GM12873 (cell line): ENCODE measurements at regions not wholly inside any gene's neighbourhood (a gene's known extent, or its start where the extent isn't known, plus 50 kb on each side); places are given as distances from the start of the nearest gene placed in this dataset.

ENCODE experiments used
- CTCF ChIP-seq: IDR thresholded peaks from 2 replicates; pipeline ENCODE4 v1.5.1; 2012; ENCODE audit warnings: low read depth, mild to moderate bottlenecking, moderate library complexity, low read length, control low read depth; ENCODE audit not compliant: insufficient read depth; ENCODE audit errors: missing control alignments

- no peak for TF ChIP-seq CTCF
Observed at GRCh38 chr7:15757041-15758000, 70.8 kb upstream of the MEOX2 start.

- no peak for TF ChIP-seq CTCF
Observed at GRCh38 chr7:15755061-15755460, 68.6 kb upstream of the MEOX2 start.

- TF ChIP-seq CTCF, result no peak
Observed at GRCh38 chr7:15753887-15754579, 67.5 kb upstream of the MEOX2 start.

- no peak for TF ChIP-seq CTCF
Observed at GRCh38 chr7:15752377-15752776, 65.9 kb upstream of the MEOX2 start.

- TF ChIP-seq CTCF, result no peak
Observed at GRCh38 chr7:15751191-15751701, 64.8 kb upstream of the MEOX2 start.

- no peak for TF ChIP-seq CTCF
Observed at GRCh38 chr7:15750727-15751126, 64.2 kb upstream of the MEOX2 start.

GRCh38 chr7:15749631-15750030, 63.1 kb upstream of the MEOX2 start:
- TF ChIP-seq CTCF, result no peak
